GM21390 (cell line): ENCODE measurements at regions not wholly inside any gene's neighbourhood (a gene's known extent, or its start where the extent isn't known, plus 50 kb on each side); places are given as distances from the start of the nearest gene placed in this dataset.
"Not testable (repeated sequence)": the region's sequence is repeated elsewhere in the genome, so short reads cannot be mapped to it uniquely, and the experiment has no call there.

Experiments used
- ATAC-seq: cut with Tn5 transposase; IDR thresholded peaks from one replicate; pipeline ENCODE4 v1.9.1; 2021; ENCODE audit not compliant: unreplicated experiment

- ATAC-seq, result no peak
These were observed 277.5 kb downstream of the RPS4Y2 start for GRCh38 chrY:21033363-21033762.

DNA sequence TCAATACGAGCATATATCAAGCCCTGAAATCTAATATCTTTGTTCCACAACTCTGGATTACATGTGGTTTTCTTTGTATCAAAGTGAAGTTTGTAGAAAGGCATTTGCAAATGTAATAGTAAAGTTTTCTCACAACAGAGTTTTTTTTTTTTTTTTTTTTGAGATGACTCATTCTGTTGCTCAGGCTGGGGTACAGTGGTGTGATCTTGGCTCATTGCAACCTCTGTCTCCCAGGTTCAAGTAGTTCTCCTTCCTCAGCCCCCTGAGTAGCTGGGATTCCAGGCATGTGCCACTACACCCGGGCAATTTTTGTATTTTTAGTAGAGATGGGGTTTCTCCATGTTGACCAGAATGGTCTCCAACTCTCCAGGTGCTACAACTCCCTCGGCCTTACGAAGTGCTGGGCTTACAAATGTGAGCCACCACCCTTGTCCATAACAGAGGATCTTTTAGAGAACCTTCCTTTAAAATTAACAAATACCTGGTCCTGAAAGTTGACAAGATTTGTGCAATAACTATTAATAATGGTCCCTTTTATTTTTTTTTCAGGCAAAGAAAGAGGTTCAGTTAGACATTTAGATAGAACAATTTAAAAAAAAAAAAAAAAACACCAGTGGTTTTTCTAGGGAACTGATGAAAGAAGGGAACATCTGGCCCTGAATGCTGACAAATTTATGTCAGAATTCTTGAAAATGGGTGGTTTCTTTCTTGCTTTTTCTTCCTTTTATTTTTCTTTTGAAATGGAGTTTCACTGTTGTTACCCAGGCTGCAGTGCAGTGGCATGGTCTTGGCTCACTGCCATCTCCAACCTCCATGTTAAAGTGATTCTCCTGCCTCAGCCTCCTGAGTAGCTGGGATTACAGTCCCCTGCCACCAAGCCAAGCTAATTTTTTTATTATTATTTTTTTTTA lies 278.5 kb downstream of the RPS4Y2 start:
- ATAC-seq, result no peak

GRCh38 chrY:21037398-21037797 lies 281.5 kb downstream of the RPS4Y2 start:
- not testable (repeated sequence) for ATAC-seq

- ATAC-seq, result no peak
These were observed 283.9 kb downstream of the RPS4Y2 start for GRCh38 chrY:21039811-21040210.

DNA sequence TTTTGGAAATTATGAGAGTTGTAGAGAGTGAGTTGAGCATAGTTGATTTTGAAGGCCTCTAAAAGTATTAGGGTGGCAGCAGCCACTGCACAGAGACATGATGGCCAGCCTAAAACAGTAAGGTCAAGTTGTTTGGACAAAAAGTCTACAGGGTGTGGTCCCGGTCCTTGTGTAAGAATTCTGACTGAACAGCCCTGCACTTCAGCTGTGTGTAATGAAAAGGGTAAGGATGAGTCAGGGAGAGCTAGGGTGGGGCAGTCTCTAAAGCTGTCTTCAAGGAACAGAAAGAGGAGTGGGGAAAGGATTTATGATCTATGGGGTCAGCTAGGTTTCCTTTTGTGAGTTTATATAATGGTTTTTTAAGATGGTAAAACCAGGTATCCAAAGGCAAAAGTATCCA lies 284.8 kb downstream of the RPS4Y2 start:
- ATAC-seq, result not testable (repeated sequence)

- no peak for ATAC-seq
These were observed 317.2 kb downstream of the RPS4Y2 start for GRCh38 chrY:21073079-21073478.

- ATAC-seq, result no peak
These were observed 317.8 kb downstream of the RPS4Y2 start for GRCh38 chrY:21073641-21074260.

DNA sequence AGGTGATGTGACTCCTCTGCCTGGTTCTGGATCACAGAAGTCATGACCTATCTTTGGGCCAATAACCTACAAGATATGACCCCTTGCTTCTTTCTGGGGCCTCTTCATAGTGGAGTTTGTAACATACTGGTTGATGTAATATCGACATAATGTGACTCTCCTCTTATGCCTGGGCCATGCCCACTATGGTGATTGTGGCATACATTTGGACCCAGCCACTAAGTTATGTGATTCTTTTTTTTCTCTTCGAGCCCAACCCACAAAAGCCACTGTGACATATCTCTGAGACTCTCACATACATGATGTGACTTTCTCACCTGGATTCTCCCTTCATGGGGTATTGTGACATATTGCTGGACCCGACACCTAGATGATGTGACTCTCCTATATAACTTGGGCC lies 319.8 kb downstream of the RPS4Y2 start:
- ATAC-seq, result no peak

GRCh38 chrY:21079670-21080069 lies 323.8 kb downstream of the RPS4Y2 start:
- ATAC-seq, result no peak

- ATAC-seq, result no peak
These were observed 326.0 kb downstream of the RPS4Y2 start for GRCh38 chrY:21081640-21082611.

GRCh38 chrY:21082639-21083038 lies 326.7 kb downstream of the RPS4Y2 start:
- ATAC-seq, result no peak

GRCh38 chrY:21091909-21092308 lies 336.0 kb downstream of the RPS4Y2 start:
- ATAC-seq, result no peak

- no peak for ATAC-seq
These were observed 346.6 kb downstream of the RPS4Y2 start for GRCh38 chrY:21102507-21102906.

GRCh38 chrY:21103885-21104284 lies 348.0 kb downstream of the RPS4Y2 start:
- ATAC-seq, result peak; percentile 51

DNA sequence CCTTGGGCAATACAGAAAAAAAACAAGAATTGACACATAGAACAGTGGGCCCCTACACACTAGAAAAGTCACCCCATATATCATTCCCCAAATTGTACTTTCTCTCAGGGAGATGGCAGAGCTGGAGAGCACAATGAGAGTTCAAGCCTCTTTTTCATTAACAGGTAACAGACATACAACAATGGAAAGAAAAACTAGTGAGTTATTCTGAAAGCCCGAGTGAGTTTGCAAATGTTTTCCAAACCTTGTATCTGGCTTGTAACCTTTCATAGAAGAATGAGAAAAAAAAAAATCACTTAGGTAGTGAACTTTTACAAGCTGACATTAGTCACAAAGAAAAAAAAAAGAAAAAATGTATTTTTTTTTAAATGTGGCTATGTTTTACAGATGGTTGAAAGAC lies 349.6 kb downstream of the RPS4Y2 start:
- ATAC-seq, result no peak

DNA sequence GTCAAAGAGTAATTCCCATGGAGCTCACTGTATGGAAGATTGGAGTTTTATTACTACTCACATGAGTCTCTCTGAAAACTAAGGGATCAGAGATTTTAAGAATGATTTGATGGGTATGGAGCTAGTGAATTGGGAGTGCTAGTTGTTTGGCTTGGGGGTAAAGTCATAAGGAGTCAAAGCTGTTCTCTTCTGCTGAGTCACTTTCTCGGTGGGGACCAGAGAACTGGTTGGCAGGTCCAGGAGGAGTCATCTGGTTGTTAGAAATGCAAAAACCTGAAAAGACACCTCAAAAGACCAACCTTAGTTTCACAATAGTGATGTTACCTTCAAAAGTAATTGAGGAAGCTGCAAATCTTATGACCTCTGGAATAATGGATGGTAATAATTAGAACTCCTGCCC lies 355.4 kb downstream of the RPS4Y2 start:
- ATAC-seq, result no peak

DNA sequence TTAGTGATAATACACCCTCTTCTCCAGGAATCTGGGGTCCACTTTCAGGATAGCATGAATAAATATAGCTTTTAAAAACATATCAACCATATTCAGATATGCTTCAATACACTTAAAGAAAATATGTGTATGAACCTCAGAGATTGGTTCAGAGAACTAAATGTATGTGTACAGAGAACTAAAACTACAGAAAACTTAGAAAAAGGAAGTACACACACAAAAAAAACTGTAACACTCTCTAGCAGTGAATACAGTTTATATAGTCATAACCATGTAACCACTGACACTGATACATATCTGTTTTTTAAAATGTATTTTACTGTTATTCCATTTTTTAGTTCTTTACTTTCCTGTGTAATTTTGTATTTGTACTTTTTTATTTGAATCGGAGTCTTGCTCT lies 365.2 kb downstream of the RPS4Y2 start:
- ATAC-seq, result no peak

DNA sequence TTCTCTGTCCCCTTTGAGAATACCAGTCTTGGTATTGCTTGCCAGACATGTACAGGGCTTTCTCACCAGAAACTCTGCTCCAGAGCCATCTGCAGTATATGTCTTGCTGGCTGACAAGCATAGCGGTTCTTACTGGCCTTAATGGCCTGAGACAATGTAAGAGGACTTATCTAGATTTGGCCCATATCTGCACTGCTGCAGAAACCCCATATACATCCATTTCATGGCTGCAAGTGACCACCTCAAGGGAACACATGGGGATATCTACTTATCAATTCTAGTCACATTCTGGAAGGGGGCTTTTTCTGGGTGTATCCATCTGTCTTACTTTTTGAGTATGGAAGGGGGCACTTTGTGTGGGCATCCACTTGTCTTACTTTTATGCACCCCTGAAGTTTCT lies 375.5 kb upstream of the RBMY1B start:
- ATAC-seq, result no peak

DNA sequence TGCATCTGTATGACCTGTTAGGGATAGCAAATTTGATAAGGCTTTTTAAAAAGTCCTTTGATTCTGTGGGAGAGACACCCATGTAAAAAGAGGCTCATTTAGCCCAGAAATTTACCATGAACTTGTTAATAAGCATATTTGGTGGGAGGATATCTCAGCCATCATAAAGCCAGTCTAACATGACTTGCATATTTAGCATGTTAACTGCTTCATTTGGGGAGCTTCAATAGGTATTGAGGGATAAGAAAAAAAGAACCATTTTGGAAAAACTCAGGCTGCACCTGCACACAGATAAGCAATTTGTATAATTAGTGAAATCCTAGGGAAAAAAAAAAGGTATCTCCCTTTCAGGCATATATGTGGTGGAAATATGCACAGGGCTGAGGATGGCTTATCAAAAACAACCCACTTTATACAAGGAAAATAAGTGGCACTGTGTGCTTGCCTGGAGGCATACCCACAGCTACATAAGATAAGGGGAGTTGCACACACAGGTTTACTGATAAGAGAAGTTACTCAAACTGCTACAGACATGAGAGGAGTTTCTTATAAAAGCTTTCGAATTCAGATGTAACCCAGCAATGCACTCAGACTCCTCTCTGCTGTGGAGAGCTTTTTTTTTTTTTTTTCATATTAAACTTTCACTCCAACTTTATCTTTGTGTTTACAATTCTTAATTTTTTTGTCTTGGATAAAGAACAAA lies 372.9 kb upstream of the RBMY1B start:
- no peak for ATAC-seq

DNA sequence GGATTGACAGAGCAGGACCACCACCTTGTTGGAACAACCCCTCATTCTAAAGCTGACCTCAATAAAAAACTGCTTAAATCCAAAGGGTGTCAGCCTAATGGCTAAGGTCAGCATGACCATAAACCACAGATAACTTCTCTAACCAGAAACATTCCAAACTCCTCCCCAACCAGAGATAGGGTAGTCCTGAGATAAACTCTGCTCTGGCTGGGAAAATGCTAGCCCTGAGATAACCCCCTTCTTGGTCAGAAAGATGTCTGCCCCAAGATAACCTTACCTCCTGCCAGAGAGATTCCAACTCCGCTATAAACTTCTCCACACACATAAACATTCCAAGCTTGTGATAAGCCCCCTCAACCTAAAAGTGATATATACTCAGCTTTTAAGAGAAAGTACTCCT lies 364.8 kb upstream of the RBMY1B start:
- ATAC-seq, result no peak

- ATAC-seq, result no peak
These were observed 361.2 kb upstream of the RBMY1B start for GRCh38 chrY:21149971-21150370.
